MCF 10A (cell line): ENCODE measurements at regions not wholly inside any gene's neighbourhood (a gene's known extent, or its start where the extent isn't known, plus 50 kb on each side); places are given as distances from the start of the nearest gene placed in this dataset.

ENCODE experiments used
- BruUV-seq: library from RNA; stranded (reverse); fragments of 400-500 nt; replicated peaks from 2 replicates; lab custom pipeline; 2021; lab: Mats Ljungman, UMichigan
- CTCF ChIA-PET: fragments of 300-600 bp; sonication (Branson Sonifier 250); formaldehyde crosslinking; extraction: SDS; loops from one replicate; lab custom pipeline; 2021; ENCODE audit warnings: antibody characterized with exemption, inconsistent platforms; lab: Yijun Ruan, JAX
- POLR2A ChIA-PET: fragments of 300-600, 350-650 bp; sonication (Branson Sonifier 250); formaldehyde crosslinking; extraction: SDS; loops from one replicate; lab custom pipeline; 2020; ENCODE audit warnings: antibody characterized with exemption, inconsistent platforms; lab: Yijun Ruan, JAX
- DNase-seq: peaks from one replicate; pipeline ENCODE4 v3.0.0-alpha.2; 2018; ENCODE audit not compliant: unreplicated experiment
- H3K27ac Mint-ChIP-seq: one replicate; pipeline ENCODE4 v1.8.0; 2022; ENCODE audit warnings: mild to moderate bottlenecking, low read depth, mixed read lengths; ENCODE audit not compliant: unreplicated experiment
- H3K27me3 Mint-ChIP-seq: one replicate; pipeline ENCODE4 v1.8.0; 2022; ENCODE audit warnings: mixed read lengths; ENCODE audit not compliant: insufficient read depth, unreplicated experiment
- H3K36me3 Mint-ChIP-seq: one replicate; pipeline ENCODE4 v1.8.0; 2022; ENCODE audit warnings: mild to moderate bottlenecking, moderate library complexity, mixed read lengths; ENCODE audit not compliant: insufficient read depth, unreplicated experiment
- H3K4me1 Mint-ChIP-seq: one replicate; pipeline ENCODE4 v1.8.0; 2022; ENCODE audit warnings: mixed read lengths; ENCODE audit not compliant: insufficient read depth, unreplicated experiment
- H3K4me3 Mint-ChIP-seq: one replicate; pipeline ENCODE4 v1.8.0; 2022; ENCODE audit warnings: mild to moderate bottlenecking, moderate library complexity, mixed read lengths; ENCODE audit not compliant: unreplicated experiment
- H3K9me3 Mint-ChIP-seq: one replicate; pipeline ENCODE4 v1.8.0; 2022; ENCODE audit warnings: mixed read lengths; ENCODE audit not compliant: unreplicated experiment
- intact Hi-C: fragments of 100-400 bp; cut with micrococcal nuclease; formaldehyde crosslinking; loops from 2 replicates; pipeline ENCODE4 v1.14.1; 2022
- TF ChIP-seq, protein P1 (sequence below): fragments of 200-600 bp; IDR thresholded peaks from one replicate; pipeline ENCODE4 v1.8.0; 2022; ENCODE audit warnings: antibody characterized with exemption, mild to moderate bottlenecking; ENCODE audit not compliant: unreplicated experiment

DNA sequence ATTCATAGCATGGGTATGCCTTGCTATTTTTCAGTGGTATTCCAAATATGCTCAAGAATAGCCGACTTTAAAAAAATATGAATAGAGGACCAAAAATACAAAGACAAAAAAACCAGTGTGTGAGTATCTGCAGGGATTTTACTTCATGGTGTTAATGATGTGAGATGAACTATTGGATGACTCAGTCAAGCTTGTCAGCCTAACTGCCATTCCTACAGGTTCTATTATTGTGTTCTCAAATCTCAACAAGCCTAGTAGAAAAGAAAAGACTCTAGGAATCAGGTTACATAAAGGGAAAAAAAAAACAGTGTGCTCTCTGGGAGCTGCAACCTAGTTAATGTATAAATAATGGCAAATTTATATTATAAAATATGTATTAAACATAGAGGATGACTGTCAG, 588.4 kb upstream of the BTBD3 start:
- CTCF ChIA-PET: interaction anchor here (0.6 to 1.5 kb wide), 5 partner anchors 12 to 214 kb away, joined by 3 read pairs; no protein-coding TSS in a partner anchor
- intact Hi-C loops: no loop called here
- Mint-ChIP-seq H3K27ac (no peak overlapping the region), H3K27me3 (no peaks in the 10 kb centered on the region), H3K9me3 (no peaks in the 10 kb centered on the region), H3K4me3 (no peak overlapping the region), H3K4me1 (no peaks in the 10 kb centered on the region), H3K36me3 (no peaks in the 10 kb centered on the region)
- DNase-seq: no peak
- POLR2A ChIA-PET: interaction anchor here (1.1 kb wide), 2 partner anchors 23 to 129 kb away, joined by 3 to 4 read pairs; no protein-coding TSS in a partner anchor
- TF ChIP-seq, protein P1, sequence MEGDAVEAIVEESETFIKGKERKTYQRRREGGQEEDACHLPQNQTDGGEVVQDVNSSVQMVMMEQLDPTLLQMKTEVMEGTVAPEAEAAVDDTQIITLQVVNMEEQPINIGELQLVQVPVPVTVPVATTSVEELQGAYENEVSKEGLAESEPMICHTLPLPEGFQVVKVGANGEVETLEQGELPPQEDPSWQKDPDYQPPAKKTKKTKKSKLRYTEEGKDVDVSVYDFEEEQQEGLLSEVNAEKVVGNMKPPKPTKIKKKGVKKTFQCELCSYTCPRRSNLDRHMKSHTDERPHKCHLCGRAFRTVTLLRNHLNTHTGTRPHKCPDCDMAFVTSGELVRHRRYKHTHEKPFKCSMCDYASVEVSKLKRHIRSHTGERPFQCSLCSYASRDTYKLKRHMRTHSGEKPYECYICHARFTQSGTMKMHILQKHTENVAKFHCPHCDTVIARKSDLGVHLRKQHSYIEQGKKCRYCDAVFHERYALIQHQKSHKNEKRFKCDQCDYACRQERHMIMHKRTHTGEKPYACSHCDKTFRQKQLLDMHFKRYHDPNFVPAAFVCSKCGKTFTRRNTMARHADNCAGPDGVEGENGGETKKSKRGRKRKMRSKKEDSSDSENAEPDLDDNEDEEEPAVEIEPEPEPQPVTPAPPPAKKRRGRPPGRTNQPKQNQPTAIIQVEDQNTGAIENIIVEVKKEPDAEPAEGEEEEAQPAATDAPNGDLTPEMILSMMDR: no peak
- no TSS peak for BruUV-seq

DNA sequence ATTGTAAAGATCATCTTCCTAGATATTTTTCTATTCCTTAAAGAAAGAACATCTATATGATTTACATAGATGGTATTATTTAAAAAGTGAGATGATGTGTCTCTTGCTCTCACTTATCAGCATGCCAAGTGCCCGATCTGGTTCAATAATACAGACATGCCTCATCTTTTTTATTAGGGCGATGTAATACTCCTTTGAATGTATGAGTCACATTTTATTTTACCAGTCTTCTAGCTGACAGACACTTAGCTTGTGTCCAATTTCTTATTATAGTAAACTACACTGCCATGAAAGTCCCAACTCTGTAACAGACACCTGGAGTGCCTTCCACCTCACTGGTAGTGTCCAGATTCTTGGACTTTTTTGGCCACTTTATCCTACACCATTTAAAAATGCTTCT, 586.6 kb upstream of the BTBD3 start:
- Mint-ChIP-seq H3K27me3 (no peaks in the 10 kb centered on the region), H3K4me3 (no peak overlapping the region), H3K4me1 (no peaks in the 10 kb centered on the region), H3K27ac (no peak overlapping the region), H3K9me3 (no peaks in the 10 kb centered on the region), H3K36me3 (no peaks in the 10 kb centered on the region)
- ChIA-PET POLR2A (no interaction called here), CTCF (interaction anchor here (1.0 kb wide), 1 partner anchor 12 kb away, joined by 4 read pairs; no protein-coding TSS in a partner anchor)
- BruUV-seq: no TSS peak
- intact Hi-C loops: no loop called here
- TF ChIP-seq, protein P1: no peak
- no peak for DNase-seq

DNA sequence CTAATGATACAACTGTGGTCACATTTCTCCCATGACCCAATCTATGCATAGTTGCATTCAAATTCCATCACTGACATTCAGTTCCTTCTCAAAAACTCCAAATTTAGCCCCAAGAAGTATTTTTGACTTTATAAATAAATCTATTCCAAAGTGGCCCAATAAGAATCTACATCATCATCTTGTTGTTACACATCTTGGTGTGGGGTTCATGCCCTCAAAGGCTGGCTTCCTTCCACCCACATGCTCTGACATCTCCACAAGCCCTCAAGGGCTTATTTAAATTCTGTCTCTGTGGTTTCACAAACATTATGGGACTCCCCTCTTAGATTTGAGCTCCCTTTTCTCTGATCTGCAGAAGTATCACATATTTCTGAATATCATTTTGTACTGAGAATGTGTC, 585.3 kb upstream of the BTBD3 start:
- intact Hi-C loops: no loop called here
- Mint-ChIP-seq H3K4me3 (no peak overlapping the region), H3K4me1 (no peaks in the 10 kb centered on the region), H3K27me3 (no peaks in the 10 kb centered on the region), H3K27ac (no peak overlapping the region), H3K36me3 (no peaks in the 10 kb centered on the region), H3K9me3 (no peaks in the 10 kb centered on the region)
- BruUV-seq: no TSS peak
- TF ChIP-seq, protein P1: no peak
- no peak for DNase-seq
- CTCF ChIA-PET: no interaction called here
- POLR2A ChIA-PET: interaction anchor here (0.6 kb wide), 2 partner anchors 18 to 116 kb away, joined by 3 read pairs; no protein-coding TSS in a partner anchor

DNA sequence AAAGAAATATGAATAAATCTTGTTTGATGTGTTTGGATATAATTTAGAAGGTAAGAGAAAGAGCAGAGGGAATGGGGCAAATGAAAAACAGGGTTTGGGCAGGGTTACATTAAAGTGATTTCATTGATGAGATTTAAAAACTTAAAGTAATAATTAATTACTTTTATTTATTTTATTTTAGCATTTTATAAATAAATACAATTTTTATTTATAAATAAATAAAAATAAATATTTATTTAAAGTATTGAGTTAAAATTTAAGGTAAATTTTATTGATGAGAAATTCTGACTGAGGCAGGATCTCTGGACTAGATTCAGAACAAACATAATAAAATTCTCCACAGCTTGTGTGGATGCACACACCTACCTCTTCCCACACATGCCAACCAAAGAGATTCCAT, 584.1 kb upstream of the BTBD3 start:
- Mint-ChIP-seq H3K4me3 (no peak overlapping the region), H3K27ac (no peak overlapping the region), H3K36me3 (no peaks in the 10 kb centered on the region), H3K4me1 (no peaks in the 10 kb centered on the region), H3K9me3 (no peaks in the 10 kb centered on the region), H3K27me3 (no peaks in the 10 kb centered on the region)
- intact Hi-C loops: no loop called here
- DNase-seq: no peak
- no TSS peak for BruUV-seq
- TF ChIP-seq, protein P1: no peak
- ChIA-PET CTCF (interaction anchor here (0.8 kb wide), 2 partner anchors 24 to 638 kb away, joined by 3 to 5 read pairs; no protein-coding TSS in a partner anchor), POLR2A (interaction anchor here (1.6 kb wide), 1 partner anchor 26 kb away, joined by 3 read pairs; no protein-coding TSS in a partner anchor)
